Sigmoid colon (tissue), 6 donors: ENCODE measurements at regions not wholly inside any gene's neighbourhood (a gene's known extent, or its start where the extent isn't known, plus 50 kb on each side); places are given as distances from the start of the nearest gene placed in this dataset.

ENCODE experiments used
- DNase-seq: peaks from one replicate; pipeline ENCODE4 v3.0.0-alpha.2; 2019
- H3K27ac ChIP-seq, 4 donors: fragments of 200-600 bp; sonication (generic); one replicate each; pipeline ENCODE4 v1.5.1; 2016 to 2019; ENCODE audit warnings: mild to moderate bottlenecking in 1 of 4
- H3K27me3 ChIP-seq, 3 donors: fragments of 200-600 bp; sonication (generic); one replicate each; pipeline ENCODE4 v1.5.1; 2019; ENCODE audit warnings: mild to moderate bottlenecking in 1 of 3
- H3K36me3 ChIP-seq, 4 donors: fragments of 200-600 bp; sonication (generic); one replicate each; pipeline ENCODE4 v1.5.1; 2016 to 2019
- H3K4me1 ChIP-seq, 4 donors: fragments of 200-600 bp; sonication (generic); one replicate each; pipeline ENCODE4 v1.5.1; 2017 to 2019
- H3K4me3 ChIP-seq, 4 donors: fragments of 200-600 bp; sonication (generic); one replicate each; pipeline ENCODE4 v1.5.1; 2017 to 2019; ENCODE audit warnings: mild to moderate bottlenecking in 2 of 4, moderate library complexity in 1 of 4
- H3K9me3 ChIP-seq, 4 donors: fragments of 200-600 bp in 3 of 4; sonication (generic) in 3 of 4; one replicate each; pipeline versions ENCODE4 v1.5.1 to v1.6.1; 2013 to 2019
- EP300 ChIP-seq, 4 donors: sonication (generic); formaldehyde crosslinking; IDR thresholded peaks; one replicate each; pipeline ENCODE4 v1.6.1; 2017; ENCODE audit warnings: antibody characterized with exemption in 4 of 4
- POLR2A ChIP-seq, 2 donors: fragments of 450-650 bp; IDR thresholded peaks; one replicate each; pipeline ENCODE4 v1.6.1; 2016; ENCODE audit warnings: antibody characterized with exemption in 2 of 2, mild to moderate bottlenecking in 2 of 2, moderate library complexity in 2 of 2
- POLR2AphosphoS5 ChIP-seq, 4 donors: sonication (generic); formaldehyde crosslinking; IDR thresholded peaks; one replicate each; pipeline ENCODE4 v1.6.1; 2017; ENCODE audit warnings: antibody characterized with exemption in 4 of 4
- WGBS, 2 donors: extraction: QIAGEN DNeasy Blood & Tissue Kit; methylation state at CpG; one replicate each; pipeline ENCODE4 v1.1.7; 2013; 5-methylcytosine and 5-hydroxymethylcytosine counted together
- intact Hi-C: fragments of 100-400 bp; cut with DNase I; formaldehyde crosslinking; loops from one replicate; pipeline ENCODE4 v1.15.1; 2023
- TF ChIP-seq, protein P1 (sequence below), 4 experiments: fragments of 450-650 bp in 3 of 4; fragments of 200-600 bp in 1 of 4; IDR thresholded peaks; one replicate each; pipeline ENCODE4 v1.5.1; 2016 to 2019; ENCODE audit warnings: antibody characterized with exemption in 4 of 4, mild to moderate bottlenecking in 3 of 4, moderate library complexity in 2 of 4
- donor health status: healthy with polysubstance abuse.
- donor health status: healthy.

DNA sequence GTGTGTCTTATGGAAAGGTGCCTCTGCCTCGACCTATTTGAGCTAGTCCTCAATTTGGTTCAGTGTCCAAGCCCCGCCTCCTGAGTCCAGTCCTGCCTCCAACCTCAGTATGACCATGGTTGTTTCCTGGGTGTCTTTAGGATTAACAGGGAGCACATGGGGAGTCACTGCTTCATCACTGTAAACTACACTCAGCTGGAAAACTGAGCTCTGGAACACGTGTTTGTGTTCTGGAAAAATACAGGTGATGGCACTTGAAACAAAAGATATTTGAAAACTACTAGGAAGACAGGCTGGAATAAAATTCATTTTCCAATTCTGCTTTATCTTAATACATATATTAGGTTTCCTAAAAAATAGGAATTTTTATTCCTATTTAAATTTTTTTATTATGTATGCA is 1187.3 kb upstream of the TMEM132C start:
- H3K27ac ChIP-seq = no peak overlapping the region
- 74 to 85% methylated on average over 3 of the region's 3 CpGs for WGBS, 2 donors
- no peak for TF ChIP-seq POLR2A (IDR thresholded peaks at IDR 0.05)
- no peak for TF ChIP-seq EP300 (IDR thresholded peaks at IDR 0.05)
- TF ChIP-seq POLR2AphosphoS5 (IDR thresholded peaks at IDR 0.05) = no peak
- TF ChIP-seq, protein P1, sequence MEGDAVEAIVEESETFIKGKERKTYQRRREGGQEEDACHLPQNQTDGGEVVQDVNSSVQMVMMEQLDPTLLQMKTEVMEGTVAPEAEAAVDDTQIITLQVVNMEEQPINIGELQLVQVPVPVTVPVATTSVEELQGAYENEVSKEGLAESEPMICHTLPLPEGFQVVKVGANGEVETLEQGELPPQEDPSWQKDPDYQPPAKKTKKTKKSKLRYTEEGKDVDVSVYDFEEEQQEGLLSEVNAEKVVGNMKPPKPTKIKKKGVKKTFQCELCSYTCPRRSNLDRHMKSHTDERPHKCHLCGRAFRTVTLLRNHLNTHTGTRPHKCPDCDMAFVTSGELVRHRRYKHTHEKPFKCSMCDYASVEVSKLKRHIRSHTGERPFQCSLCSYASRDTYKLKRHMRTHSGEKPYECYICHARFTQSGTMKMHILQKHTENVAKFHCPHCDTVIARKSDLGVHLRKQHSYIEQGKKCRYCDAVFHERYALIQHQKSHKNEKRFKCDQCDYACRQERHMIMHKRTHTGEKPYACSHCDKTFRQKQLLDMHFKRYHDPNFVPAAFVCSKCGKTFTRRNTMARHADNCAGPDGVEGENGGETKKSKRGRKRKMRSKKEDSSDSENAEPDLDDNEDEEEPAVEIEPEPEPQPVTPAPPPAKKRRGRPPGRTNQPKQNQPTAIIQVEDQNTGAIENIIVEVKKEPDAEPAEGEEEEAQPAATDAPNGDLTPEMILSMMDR (IDR thresholded peaks at IDR 0.05) = no peak
- H3K9me3 ChIP-seq = no peaks in the 10 kb centered on the region
- intact Hi-C loops = loop anchor here (10.0 kb wide), 1 partner anchor 145 kb away; no protein-coding TSS in a partner anchor
- no peak for DNase-seq
- no peak overlapping the region for H3K4me3 ChIP-seq
- H3K27me3 ChIP-seq = no peaks in the 10 kb centered on the region
- peaks cover 0 to 5% (median 0%) of the 10 kb centered on the region in 4 donors for H3K4me1 ChIP-seq
- H3K36me3 ChIP-seq = no peaks in the 10 kb centered on the region

DNA sequence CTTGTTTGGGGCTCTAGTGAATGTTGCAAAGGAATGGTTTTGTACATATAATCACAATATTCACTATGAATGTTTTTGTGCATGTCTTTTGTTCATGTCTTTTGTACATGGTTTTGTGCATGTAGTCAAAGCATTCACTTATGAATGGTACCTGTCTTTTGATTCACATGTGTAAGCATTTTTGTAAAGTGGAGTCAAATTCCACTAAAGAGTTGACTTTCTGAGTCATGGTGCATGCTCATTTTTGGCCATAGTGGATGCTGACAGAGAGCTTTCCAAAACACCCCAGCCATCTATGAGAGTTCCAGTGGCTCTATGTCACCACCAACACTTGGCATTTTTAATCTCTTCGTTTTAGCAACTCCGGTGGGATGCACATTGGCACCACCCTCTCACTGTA is 1185.9 kb upstream of the TMEM132C start:
- Histone ChIP-seq H3K4me1 (peaks cover 0 to 5% (median 0%) of the 10 kb centered on the region in 4 donors), H3K9me3 (no peaks in the 10 kb centered on the region), H3K36me3 (no peaks in the 10 kb centered on the region), H3K27ac (no peak overlapping the region), H3K4me3 (no peak overlapping the region), H3K27me3 (no peaks in the 10 kb centered on the region)
- intact Hi-C loops = loop anchor here (10.0 kb wide), 1 partner anchor 146 kb away; no protein-coding TSS in a partner anchor
- 93 to 97% methylated on average over 2 of the region's 2 CpGs for whole genome bisulfite sequencing, 2 donors
- no peak for TF ChIP-seq EP300 (IDR thresholded peaks at IDR 0.05)
- TF ChIP-seq, protein P1 (IDR thresholded peaks at IDR 0.05) = no peak
- TF ChIP-seq POLR2AphosphoS5 (IDR thresholded peaks at IDR 0.05) = no peak
- TF ChIP-seq POLR2A (IDR thresholded peaks at IDR 0.05) = no peak
- no peak for DNase-seq

DNA sequence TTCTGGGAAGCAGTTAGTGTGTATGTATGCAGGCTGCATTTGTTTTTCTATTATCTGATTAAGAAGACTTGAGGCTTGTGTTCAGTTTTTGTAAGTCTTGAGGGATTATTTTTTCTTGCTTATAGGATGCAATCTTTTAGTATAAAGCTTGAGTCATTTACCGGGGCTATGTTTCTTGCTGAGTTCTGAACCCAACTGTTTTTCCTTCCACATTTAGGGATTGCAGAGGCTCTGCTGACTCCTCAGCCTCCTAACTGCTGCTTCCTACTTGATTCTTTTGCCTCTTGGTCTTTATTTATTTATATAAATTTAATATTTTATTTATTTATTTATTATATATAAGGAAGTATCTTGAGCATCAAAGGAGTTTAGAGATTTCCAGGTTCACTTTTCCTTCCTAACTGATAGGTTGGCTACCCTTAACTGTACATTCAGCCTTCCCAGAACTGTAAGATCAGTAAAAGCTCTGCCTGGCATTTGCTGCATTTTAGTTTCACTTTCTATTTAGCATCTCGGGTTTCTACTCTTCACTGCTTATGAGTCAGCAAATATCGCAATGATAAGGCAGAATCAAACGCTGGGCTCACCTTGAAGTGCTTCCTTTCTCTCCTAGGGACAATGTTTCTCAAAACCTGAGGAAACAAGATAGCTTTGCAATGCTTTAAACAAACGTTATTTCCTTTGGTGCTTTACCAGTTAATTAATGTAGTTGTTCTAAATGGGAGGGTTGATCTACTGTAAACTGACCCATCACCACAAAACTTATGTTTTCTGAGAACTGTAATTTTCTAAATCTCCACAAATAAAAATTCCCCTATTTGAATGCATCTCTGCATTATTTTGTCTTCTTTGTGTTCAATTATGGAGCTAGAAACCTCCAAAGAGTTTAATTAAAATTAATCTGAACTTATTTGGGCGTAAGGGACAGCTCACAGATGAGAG is 1183.7 kb upstream of the TMEM132C start:
- Histone ChIP-seq H3K27me3 (no peaks in the 10 kb centered on the region), H3K27ac (peak overlapping the region in 3 of 4 donors; percentile 28 to 62 (median 60)), H3K36me3 (no peaks in the 10 kb centered on the region), H3K9me3 (no peaks in the 10 kb centered on the region), H3K4me3 (peak overlapping the region; percentile 25 to 49 (median 42)), H3K4me1 (peaks cover 0 to 5% (median 0%) of the 10 kb centered on the region in 4 donors)
- DNase-seq = no peak
- intact Hi-C loops = loop anchor here (10.0 kb wide), 1 partner anchor 148 kb away; no protein-coding TSS in a partner anchor
- WGBS, 2 donors = 18 to 26% methylated on average over 6 of the region's 6 CpGs
- TF ChIP-seq EP300 (IDR thresholded peaks at IDR 0.05) (no peak), POLR2A (IDR thresholded peaks at IDR 0.05) (no peak), POLR2AphosphoS5 (IDR thresholded peaks at IDR 0.05) (peak in 1 of 4 donors; percentile 55)

DNA sequence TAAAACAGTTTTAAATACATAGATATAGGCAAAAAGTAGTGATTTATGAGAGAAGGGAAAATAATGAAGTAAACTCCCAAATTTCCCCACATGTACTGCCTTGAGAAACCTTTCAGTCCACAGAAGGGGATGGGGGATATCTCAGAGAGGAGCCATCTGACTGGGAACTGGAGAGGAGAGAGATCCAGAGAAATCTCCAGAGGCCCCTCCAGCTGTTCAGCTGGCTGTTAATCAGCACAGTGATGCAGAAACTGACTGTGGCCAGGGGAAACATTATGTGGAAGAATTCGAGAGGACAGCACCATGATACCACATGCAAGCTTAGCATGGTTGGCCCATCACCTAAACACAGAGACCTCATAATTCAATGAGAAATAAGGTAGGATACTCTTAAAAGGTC is 1165.9 kb upstream of the TMEM132C start:
- no peaks in the 10 kb centered on the region for H3K4me1 ChIP-seq
- H3K4me3 ChIP-seq = no peak overlapping the region
- no peaks in the 10 kb centered on the region for H3K9me3 ChIP-seq
- intact Hi-C loops = no loop called here
- H3K36me3 ChIP-seq = no peaks in the 10 kb centered on the region
- 75 to 91% methylated on average over 1 of the region's 1 CpG for whole genome bisulfite sequencing, 2 donors
- H3K27me3 ChIP-seq = no peaks in the 10 kb centered on the region
- no peak for DNase-seq
- TF ChIP-seq POLR2A (IDR thresholded peaks at IDR 0.05) (no peak), POLR2AphosphoS5 (IDR thresholded peaks at IDR 0.05) (no peak), EP300 (IDR thresholded peaks at IDR 0.05) (no peak)
- TF ChIP-seq, protein P1 (IDR thresholded peaks at IDR 0.05) = no peak
- H3K27ac ChIP-seq = no peak overlapping the region

DNA sequence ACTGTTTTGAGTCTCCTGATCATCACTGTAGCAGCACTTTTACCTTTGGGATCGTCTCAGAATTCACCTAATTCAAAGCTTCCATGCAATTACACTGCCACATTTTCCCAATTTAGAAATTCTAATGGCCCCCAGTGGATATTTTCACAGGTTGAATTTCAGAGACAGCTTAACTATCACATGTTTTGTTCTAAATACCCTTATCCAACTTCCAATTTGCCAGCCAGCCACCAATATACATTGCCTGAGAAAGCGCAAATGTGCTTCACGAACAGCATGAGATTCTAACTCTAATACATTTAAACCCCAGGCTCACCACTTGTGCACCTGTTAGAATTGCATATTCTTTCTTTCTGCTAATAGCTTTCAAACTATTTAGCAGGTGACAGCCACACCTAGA is 1160.9 kb upstream of the TMEM132C start:
- no peak for TF ChIP-seq EP300 (IDR thresholded peaks at IDR 0.05)
- TF ChIP-seq POLR2A (IDR thresholded peaks at IDR 0.05) = no peak
- TF ChIP-seq, protein P1 (IDR thresholded peaks at IDR 0.05) = no peak
- TF ChIP-seq POLR2AphosphoS5 (IDR thresholded peaks at IDR 0.05) = no peak
- no peaks in the 10 kb centered on the region for H3K9me3 ChIP-seq
- no peak for DNase-seq
- H3K27me3 ChIP-seq = no peaks in the 10 kb centered on the region
- H3K4me3 ChIP-seq = no peak overlapping the region
- no peaks in the 10 kb centered on the region for H3K4me1 ChIP-seq
- H3K27ac ChIP-seq = no peak overlapping the region
- H3K36me3 ChIP-seq = no peaks in the 10 kb centered on the region
- WGBS, 2 donors = 89 to 93% methylated on average over 3 of the region's 3 CpGs
- intact Hi-C loops = no loop called here
